HG02943 (cell line): ENCODE measurements at regions not wholly inside any gene's neighbourhood (a gene's known extent, or its start where the extent isn't known, plus 50 kb on each side); places are given as distances from the start of the nearest gene placed in this dataset.
A peak's percentile ranks its signal among the peaks of the same experiment; 100 is the strongest.

Experiments
- ATAC-seq: cut with Tn5 transposase; IDR thresholded peaks from one replicate; pipeline ENCODE4 v1.9.1; 2021; ENCODE audit warnings: mild to moderate bottlenecking, low read depth, moderate library complexity; ENCODE audit not compliant: unreplicated experiment

DNA sequence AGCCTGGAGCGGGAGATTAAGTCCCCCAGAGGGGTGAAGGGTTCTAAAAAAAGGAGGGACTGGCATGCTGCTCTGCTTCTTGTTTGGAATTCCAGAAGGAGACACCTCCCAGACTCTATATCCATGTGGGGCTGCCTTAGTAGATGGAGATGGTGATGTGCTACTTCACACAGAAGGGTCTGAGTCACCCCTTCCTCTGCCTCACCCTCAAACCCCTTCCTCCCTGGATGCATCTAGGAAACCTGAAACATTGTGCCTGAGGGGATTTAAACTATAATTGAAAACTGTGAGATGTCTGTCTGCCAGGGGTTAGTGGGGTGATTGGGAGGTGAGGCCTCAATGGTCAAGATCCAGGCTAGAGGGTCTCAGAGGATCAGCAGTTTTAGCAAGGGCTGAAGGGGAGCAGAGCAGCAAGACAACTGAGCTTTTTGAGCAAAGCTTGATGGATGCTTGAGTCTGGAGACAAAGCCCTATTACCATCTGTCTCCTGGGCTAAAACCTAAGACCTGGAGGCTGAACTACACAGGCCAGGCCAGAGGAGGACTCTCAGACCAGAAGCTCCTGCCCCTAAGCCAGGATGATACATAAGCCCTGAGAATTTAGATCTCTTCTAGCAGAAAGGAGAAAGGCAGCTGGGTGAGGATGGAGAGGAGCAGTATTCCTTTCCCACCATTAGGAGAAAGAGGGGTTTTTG, 314.7 kb upstream of the ATP2B1 start:
- ATAC-seq, result no peak

DNA sequence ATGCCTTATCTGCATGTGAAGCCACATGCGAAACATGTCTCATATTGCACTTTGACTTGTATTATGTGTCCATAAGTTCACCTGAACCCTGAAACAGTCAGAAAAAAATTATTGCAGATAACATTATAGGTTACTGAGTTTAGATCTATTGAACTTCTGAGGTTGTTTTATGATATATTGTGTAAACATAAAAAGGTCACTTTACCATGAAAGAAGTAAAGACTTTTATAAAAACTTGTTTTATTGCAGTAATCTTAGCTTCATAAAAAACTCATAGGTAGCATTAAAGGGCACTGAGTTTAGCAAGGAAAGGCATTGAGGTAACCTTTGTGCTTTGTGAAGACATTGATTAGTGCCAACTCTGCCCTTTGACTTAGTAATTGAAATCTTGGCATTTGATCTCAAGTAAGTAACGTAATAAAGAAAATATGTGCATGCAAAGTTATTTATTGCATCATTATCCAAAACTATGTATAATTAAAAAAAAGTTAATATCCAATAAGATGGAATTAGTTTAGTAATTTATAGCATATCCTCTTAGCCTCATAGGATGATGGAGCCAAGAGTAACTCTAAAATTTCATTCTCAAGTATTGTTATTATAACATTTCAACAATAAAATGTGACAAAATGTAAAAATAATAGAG, 313.3 kb upstream of the ATP2B1 start:
- no peak for ATAC-seq

DNA sequence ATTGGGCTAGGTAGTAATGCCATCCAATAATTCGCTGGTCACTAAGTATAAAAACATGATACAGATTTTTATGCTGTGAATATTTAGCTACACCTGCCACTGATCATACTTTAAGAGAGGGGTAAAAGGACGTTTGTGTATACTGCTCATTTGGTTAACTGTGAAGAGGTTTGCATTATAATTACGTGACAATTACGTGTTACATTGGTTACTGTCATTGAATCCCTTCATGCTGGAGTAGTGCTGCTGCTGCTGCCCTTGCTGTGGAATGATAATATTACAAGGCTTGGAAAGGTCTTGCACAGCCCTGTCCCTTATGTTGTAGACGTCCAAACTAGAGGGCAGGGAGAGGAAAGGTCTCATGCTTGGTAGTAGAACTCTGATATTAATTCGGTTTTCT, 312.2 kb upstream of the ATP2B1 start:
- no peak for ATAC-seq

DNA sequence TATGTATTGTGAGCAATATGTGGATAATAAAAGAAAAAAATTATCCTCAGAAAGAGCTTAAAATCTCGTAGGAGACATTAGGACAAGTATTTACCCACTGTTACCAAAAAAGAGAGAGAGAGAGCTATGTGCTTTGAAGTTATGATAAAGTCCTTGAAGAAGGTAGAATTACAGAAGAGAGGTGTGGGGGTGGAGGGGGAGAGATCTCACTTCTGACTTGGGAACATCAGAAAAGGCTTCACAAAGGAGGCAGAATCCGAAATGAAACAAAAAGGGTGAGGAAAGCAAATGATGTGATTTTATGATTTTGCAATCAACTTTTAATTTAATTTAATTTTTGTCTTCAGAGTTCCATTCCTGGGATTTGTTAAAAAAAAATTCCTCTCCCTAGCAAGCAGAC, 311.8 kb upstream of the ATP2B1 start:
- no peak for ATAC-seq

GRCh38 chr12:90020014-90020413, 311.4 kb upstream of the ATP2B1 start:
- ATAC-seq, result no peak

GRCh38 chr12:90017316-90017715, 308.7 kb upstream of the ATP2B1 start:
- ATAC-seq, result no peak

GRCh38 chr12:90015228-90015627, 306.6 kb upstream of the ATP2B1 start:
- no peak for ATAC-seq

DNA sequence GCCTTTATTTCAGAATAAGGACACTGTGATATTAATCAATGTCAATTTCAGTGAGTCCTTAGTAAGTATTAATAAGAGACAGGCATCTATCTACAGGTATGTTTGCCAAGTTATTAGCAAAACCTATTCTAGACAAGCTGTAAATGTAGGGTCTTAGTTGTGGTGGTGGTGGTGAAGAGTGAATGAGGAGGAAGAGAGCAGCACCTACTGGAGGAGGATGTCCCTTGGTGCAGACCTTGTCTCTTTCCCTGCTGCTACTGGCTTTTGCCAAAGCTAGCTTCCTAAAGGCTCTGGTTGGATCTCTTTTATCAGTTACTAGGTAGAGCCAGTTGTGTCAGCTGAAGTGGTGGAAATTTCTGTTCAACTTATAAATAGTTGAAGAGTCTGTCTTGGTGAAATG, 304.8 kb upstream of the ATP2B1 start:
- peak; percentile 64 for ATAC-seq

GRCh38 chr12:90010089-90010488, 301.5 kb upstream of the ATP2B1 start:
- no peak for ATAC-seq

DNA sequence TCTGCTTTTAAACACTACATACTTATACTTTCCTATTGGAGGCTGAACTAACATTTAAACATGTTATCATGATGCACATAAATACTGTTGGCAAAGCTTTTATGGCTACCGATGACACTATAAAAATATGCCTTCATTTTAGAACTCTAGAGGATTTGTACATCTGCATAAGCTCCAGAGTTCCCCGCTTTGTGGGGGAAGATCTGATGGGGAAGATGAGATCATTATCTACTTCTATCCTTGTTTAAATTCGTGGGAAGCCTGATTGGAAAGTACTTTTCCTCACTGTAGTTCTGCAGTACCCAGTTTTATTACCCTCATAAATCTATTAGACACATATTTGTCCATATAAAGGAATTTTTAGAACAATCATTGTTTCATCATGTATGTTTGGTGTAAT, 299.6 kb upstream of the ATP2B1 start:
- no peak for ATAC-seq

GRCh38 chr12:90004319-90005074, 295.9 kb upstream of the ATP2B1 start:
- ATAC-seq, result no peak

GRCh38 chr12:90003688-90004087, 295.1 kb upstream of the ATP2B1 start:
- no peak for ATAC-seq

DNA sequence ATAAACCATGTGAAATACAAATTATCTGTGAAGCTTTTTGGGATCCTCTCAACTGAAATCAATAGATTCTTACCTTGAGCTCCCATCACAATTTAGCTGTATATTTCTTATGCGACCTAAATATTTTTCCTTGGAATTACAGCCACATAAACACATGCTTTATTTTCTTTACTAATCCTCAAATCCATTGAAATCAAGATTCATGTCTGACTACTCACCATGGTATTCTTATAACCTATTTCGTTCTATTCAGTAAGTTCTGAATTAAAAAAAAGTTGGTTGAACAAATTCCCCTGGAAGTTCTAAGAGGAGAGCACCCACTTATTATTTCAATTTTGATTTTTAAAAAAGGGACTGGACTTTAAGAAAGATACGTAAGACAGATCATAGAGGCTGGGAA, 292.1 kb upstream of the ATP2B1 start:
- ATAC-seq, result no peak

- no peak for ATAC-seq
Measured at GRCh38 chr12:89999699-90000505, 291.3 kb upstream of the ATP2B1 start.

- ATAC-seq, result no peak
Measured at GRCh38 chr12:89995870-89996269, 287.2 kb upstream of the ATP2B1 start.

DNA sequence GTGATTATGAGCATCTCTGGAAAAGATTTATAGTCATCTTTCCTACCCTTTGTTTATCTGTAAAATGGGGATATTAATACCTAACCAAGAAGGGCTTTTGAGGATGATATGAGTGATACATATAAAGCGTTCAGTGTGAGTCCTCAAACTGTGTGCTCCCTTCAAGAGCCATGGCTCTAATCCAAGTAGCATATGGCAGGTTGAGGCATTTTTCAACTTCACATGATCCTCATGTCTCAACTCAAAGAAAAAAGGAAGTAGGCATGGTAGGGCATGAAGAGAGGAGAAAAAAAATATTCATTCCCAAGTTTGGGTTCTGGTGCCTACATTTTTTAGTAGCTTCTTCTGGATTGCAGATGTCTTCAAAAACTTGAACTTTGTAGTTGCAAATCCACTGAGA, 286.3 kb upstream of the ATP2B1 start:
- ATAC-seq, result no peak

GRCh38 chr12:89993632-89994031, 285.0 kb upstream of the ATP2B1 start:
- no peak for ATAC-seq

DNA sequence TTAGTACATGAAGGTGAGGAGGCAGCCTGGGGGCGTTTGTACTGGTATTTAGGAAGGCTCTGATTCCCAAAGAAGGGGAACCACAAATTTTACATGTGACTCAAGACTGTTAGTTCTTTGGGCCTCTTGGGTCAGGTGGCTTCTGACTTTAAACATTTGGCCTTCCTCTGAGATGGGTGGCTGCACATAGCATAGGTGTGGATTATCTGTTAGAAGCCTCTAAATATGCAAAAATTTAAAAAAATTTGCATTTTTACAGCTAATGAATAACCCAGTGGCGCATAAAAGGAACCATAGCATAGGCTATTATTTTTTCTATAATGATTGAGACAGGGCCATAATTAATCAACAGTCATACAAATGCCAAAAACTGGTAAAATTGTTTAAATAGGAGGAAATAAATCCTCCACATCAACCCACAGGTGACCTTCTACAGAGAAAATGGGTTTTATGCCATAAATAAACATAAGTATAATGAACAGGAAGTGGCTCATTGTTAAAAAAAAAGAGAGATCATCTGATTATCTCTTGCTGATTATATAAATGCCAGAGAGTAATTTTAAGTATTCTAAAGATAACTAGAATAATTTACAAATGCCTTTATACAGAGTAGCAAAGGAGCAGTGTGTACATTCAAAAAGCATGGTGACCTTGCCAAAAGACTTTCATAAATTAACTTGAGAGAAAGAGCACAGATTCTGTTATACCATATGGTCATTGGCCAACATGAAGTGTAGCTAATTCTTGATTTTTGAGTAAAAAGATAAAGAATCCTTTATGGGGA, 284.2 kb upstream of the ATP2B1 start:
- ATAC-seq, result no peak

GRCh38 chr12:89991807-89992590, 283.4 kb upstream of the ATP2B1 start:
- no peak for ATAC-seq
